ENCODE measurements at regions not wholly inside any gene's neighbourhood (a gene's known extent, or its start where the extent isn't known, plus 50 kb on each side); places are given as distances from the start of the nearest gene placed in this dataset.
A peak's percentile ranks its signal among the peaks of the same experiment; 100 is the strongest.

GRCh38 chr16:9419161-9419560, 327.7 kb downstream of the HAPSTR1 start:
- ATAC-seq, result peak in 1 of 2 donors; percentile 40
- no peak for DNase-seq
- intact Hi-C loops (cut with DNase I), result no loop called here

DNA sequence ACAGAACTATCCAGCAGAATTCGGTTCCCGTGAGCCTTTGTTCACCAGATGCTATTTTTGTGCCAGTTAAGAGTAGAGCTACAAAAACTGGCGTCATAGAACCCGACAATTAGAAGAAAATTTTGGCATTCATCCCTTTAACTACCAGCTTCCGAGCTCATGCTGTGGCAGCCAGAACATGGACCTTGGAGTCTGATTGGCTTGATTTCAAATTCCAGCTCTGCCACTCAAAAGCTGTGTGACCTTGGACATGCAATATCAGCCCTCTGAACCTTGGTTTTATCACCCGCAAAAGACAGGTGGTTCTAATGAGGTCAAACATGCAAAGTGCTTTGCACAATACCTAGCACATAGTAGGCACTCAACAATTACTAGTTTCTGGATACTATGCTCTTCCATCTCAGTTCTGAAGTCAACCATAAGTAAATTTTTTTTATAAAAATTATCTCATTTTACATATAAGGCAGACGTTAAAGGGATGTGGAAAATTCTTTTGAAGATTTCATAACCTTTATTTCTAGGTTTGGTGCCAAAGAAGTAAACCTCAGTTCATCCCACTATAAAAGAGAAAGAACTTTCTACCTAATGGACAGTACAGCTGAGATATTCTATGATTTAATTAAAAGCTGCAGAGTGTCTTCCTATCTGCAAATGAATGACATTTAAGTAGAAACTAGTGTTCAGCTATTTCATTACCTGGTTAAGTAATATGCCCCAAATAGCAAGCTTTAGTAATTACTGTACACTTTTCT, 331.5 kb downstream of the HAPSTR1 start:
- ATAC-seq (peak in 1 of 2 donors; percentile 68), DNase-seq (no peak)
- intact Hi-C loops (cut with DNase I), result loop anchor here in 1 of 2 donors (2.0 to 5.0 kb wide), 2 partner anchors 52 to 69 kb away; no protein-coding TSS in a partner anchor

GRCh38 chr16:9425236-9425635, 333.8 kb downstream of the HAPSTR1 start:
- intact Hi-C loops (cut with DNase I), result no loop called here
- DNase-seq (no peak), ATAC-seq (no peak)

GRCh38 chr16:9428355-9429005, 337.0 kb downstream of the HAPSTR1 start:
- intact Hi-C loops (cut with DNase I), result no loop called here
- DNase-seq (no peak), ATAC-seq (no peak)

GRCh38 chr16:9429646-9430330, 338.3 kb downstream of the HAPSTR1 start:
- no peak for ATAC-seq
- no peak for DNase-seq
- intact Hi-C loops (cut with DNase I), result loop anchor here in 1 of 2 donors (5.0 kb wide), 1 partner anchor 132 kb away; no protein-coding TSS in a partner anchor

DNA sequence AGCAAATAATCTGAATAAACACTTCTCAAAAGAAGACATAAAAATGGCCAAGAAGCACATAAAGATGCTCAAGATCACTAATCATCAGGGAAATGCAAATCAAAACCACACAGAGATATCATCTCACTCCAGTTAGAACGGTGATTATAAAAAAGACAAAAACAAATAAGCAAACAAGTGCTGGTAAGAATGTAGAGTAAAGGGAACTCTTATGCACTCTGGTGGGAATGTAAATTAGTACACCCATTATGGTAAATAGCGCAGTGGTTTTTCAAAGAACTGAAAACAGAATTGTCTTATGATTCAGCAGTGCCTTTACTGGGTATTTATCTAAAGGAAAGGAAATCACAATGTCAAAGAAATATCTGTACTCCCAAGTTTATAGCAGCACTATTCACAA, 343.2 kb downstream of the HAPSTR1 start:
- ATAC-seq, result no peak
- intact Hi-C loops (cut with DNase I), result loop anchor here in 1 of 2 donors (5.0 kb wide), 1 partner anchor 137 kb away; no protein-coding TSS in a partner anchor
- no peak for DNase-seq

GRCh38 chr16:9436175-9436574, 344.7 kb downstream of the HAPSTR1 start:
- no peak for DNase-seq
- intact Hi-C loops (cut with DNase I), result no loop called here
- no peak for ATAC-seq

DNA sequence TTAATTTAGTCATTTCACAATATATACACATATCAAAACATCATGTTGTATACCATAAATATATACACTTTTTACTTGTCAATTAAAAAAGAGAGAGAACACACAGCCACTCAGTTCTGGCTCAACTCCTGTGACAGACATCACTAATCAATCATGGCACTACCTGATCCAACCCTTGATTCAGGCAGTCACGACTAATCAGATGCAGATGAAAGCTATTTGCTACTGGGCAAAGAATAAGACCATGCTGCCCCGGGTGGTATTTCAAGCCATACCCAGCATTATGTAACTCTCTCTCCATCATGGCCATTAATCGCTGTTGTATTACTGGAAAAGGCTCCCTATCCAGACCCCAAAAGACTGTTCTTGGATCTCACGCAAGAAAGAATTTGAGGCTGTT, 345.7 kb downstream of the HAPSTR1 start:
- no peak for ATAC-seq
- intact Hi-C loops (cut with DNase I), result no loop called here
- DNase-seq, result no peak

DNA sequence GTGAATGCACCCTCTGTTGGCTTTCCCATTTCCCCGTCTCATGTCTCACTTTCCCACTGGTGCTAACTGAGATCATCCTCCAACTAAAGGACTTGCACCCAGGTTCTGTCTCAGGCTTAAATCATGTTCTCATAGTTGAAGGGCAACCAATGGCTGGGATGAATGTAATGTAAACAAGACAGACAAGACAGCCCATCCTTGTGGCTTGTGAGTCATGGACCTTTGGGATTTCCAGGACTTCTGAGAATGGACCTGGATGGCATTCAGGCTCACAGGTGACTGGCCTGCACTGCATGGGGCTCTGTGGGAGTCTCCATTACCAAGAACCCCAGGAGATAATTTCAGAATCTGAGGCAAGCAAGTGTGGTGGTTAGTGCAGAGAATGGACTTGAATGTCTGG, 347.5 kb downstream of the HAPSTR1 start:
- DNase-seq (no peak), ATAC-seq (no peak)
- intact Hi-C loops (cut with DNase I), result no loop called here

DNA sequence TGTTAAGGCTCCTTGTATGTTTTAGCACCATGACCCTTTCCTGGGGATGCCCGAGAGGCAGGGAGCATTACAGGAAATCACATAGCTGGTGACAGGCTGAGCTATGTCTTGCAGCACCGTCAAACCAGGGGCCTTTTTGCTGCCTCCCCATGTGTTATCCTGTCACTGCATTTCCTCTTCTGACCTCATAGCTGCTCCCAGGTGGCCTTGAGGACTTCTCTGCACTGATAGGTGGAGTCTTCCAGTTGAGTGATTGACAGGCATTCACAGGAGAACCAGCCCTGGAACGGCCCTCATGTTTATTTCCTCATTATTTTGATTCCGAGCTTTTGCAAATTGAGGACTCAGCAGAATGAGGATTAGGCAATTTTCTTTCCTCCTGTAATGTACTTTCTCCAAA, 349.6 kb downstream of the HAPSTR1 start:
- intact Hi-C loops (cut with DNase I), result no loop called here
- no peak for ATAC-seq
- DNase-seq, result no peak

GRCh38 chr16:9443864-9444263, 352.4 kb downstream of the HAPSTR1 start:
- ATAC-seq, result no peak
- intact Hi-C loops (cut with DNase I), result no loop called here
- DNase-seq, result no peak

DNA sequence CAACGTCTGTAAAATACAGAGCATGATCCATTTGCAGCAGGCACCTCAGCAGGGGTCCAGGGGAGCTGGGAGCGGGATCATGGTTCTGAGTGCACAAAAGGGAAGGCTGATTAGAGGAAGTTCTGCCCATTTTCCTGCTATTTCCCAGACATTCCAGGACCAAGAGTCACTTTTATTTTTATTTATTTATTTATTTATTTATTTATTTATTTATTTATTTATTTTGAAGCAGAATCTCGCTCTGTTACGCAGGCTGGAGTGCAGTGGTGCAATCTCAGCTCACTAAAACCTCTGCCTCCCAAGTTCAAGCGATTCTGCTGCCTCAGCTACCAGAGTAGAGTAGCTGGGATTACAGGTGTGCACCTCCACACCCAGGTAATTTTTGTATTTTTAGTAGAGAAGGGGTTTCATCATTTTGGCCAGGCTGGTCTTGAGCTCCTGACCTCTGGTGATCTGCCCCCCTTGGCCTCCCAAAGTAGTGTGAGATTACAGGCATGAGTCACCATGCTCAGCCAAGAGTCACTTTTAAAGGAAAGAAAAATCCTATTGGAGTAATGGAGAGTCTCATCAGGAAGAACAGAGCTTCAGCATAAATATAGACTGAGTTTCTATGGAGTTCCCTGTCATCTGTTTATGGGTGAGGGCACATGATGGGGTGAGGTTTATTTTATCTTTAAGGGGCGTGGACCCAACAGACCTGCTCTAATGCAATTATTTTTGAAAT, 355.2 kb downstream of the HAPSTR1 start:
- ATAC-seq (peak; percentile 72), DNase-seq (no peak)
- intact Hi-C loops (cut with DNase I), result no loop called here

DNA sequence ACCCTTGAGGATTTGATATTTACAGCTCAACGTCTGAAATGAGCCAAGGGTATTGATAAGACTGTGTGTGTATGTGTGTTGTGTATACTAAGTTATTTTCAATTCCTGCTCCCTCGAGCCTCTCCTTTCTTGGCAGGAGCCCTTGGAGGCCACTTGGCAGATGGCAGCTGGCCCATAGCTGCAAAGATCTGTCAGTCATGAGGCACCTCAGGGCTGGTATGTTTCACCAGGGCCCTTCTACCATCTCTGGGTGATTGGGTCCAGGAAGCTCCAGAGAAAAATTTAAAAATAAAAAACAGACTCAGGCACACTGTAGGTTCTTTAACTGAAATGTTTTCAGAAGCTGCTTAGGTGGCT, 355.7 kb downstream of the HAPSTR1 start:
- peak; percentile 58 for DNase-seq
- intact Hi-C loops (cut with DNase I), result no loop called here

DNA sequence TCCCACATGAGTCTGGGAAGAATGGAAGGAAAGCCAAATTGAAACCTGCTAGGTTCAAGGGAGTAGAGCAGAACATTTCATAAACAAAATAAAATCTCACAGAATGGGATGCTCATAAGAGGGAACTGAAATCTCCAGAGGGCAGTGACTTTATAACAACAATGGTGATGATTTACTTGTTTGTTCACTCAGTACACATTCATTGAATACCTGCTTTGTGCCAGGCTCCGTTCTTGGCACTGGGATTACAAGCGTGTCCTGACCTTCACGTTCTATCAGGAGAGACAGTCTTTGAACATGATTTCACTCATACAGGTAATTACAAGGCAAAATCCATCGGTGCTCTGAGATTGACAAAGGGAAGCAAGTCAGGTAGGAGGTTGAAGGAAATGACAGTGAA, 356.3 kb downstream of the HAPSTR1 start:
- intact Hi-C loops (cut with DNase I), result no loop called here
- no peak for DNase-seq
- ATAC-seq, result no peak

More for the DNA sequence above, 355.7 kb downstream of the HAPSTR1 start:
- ATAC-seq, result peak; percentile 93 to 95

DNA sequence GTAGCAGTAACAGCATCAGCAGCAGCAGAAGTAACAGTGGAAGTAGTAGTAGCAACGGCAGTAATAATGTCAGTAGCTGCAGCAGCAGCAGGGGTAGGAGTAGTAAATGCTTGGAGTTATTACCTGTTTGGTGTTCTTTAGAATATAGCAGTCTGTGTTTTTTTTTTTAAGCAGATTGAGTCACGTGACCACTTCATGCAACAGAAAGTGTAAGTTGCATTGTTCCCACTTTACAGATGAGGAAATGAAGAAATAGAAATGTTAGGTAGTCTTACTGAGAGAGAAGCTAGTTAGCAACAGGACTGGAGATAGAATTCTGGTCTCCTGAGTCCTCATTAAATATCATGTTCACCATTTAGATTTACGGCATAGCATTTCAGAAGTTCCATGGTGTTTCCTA, 358.2 kb downstream of the HAPSTR1 start:
- intact Hi-C loops (cut with DNase I), result no loop called here
- ATAC-seq (no peak), DNase-seq (no peak)

DNA sequence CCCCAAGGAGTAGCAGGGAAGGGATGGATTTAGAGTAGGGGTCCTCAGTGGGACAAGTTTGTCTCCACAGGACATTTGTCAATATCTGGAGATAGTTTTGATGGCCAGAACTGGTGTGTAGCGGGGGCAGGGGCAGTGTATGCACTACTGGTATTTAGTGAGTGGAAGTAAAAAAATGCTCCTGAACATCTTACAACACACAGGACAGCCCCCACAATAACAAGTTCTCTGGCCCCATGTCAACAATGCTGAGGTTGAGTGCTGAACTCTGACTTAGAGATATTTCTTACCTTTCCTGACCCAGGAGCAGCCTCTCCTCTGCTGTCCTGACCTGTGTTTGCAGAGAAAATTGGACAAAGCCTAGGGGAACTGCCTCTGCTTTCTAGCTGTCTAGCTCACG, 365.8 kb downstream of the HAPSTR1 start:
- ATAC-seq (peak in 1 of 2 donors; percentile 57), DNase-seq (no peak)
- intact Hi-C loops (cut with DNase I), result no loop called here

DNA sequence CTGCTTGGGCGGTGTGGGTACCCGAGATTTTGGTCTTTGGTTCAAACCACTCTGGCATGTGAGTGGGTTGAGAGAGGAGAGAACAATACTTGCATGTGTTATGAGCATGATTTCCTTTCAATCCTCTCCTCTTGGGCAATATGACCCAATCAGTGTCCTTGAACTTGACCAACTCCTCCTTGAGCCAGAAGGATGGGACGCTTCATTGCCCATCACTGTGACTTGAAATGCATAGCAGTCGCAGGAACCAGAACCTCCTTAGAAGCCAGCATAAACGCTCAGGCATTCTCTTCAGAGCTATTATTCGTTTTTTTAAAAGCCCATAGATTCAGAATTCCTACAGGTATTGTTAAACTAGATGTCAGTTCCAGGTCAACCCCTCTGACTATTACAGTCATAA, 367.4 kb downstream of the HAPSTR1 start:
- intact Hi-C loops (cut with DNase I), result no loop called here
- DNase-seq, result no peak
- no peak for ATAC-seq

- DNase-seq, result no peak
Observed at GRCh38 chr16:9462984-9463383, 371.5 kb downstream of the HAPSTR1 start.

GRCh38 chr16:9463461-9463860, 372.0 kb downstream of the HAPSTR1 start:
- intact Hi-C loops (cut with DNase I), result no loop called here
- ATAC-seq (no peak), DNase-seq (no peak)

More at GRCh38 chr16:9462984-9463383, 371.5 kb downstream of the HAPSTR1 start:
- no peak for ATAC-seq
- intact Hi-C loops (cut with DNase I), result no loop called here

GRCh38 chr16:9465161-9465560, 373.7 kb downstream of the HAPSTR1 start:
- DNase-seq, result no peak
- intact Hi-C loops (cut with DNase I), result no loop called here
- no peak for ATAC-seq
